H9 (cell line): ENCODE measurements at regions not wholly inside any gene's neighbourhood (a gene's known extent, or its start where the extent isn't known, plus 50 kb on each side); places are given as distances from the start of the nearest gene placed in this dataset.

Experiments used
- DNase-seq: peaks from one replicate; pipeline ENCODE4 v3.0.0-alpha.2; 2017
- H2AFZ ChIP-seq: one replicate; pipeline ENCODE4 v1.6.1; 2013; ENCODE audit warnings: mild to moderate bottlenecking, low read length, control low read depth, moderate library complexity
- H2AK5ac ChIP-seq: 2 replicates; pipeline ENCODE4 v1.6.1; 2013; ENCODE audit warnings: low read length, control low read depth, mixed read lengths; ENCODE audit not compliant: insufficient read length
- H2BK120ac ChIP-seq: one replicate; pipeline ENCODE4 v1.6.1; 2013; ENCODE audit warnings: low read depth, mild to moderate bottlenecking, low read length, control low read depth, inconsistent platforms; ENCODE audit not compliant: poor library complexity, severe bottlenecking
- H2BK12ac ChIP-seq: 2 replicates; pipeline ENCODE4 v1.6.1; 2013; ENCODE audit warnings: low read length, control low read depth, mixed read lengths, low read depth; ENCODE audit not compliant: insufficient read length
- H2BK15ac ChIP-seq: 2 replicates; pipeline ENCODE4 v1.6.1; 2013; ENCODE audit warnings: low read depth, low read length, control low read depth
- H2BK20ac ChIP-seq: one replicate; pipeline ENCODE4 v1.6.1; 2013; ENCODE audit warnings: low read depth, mild to moderate bottlenecking, low read length, control low read depth, inconsistent platforms; ENCODE audit not compliant: poor library complexity, severe bottlenecking
- H2BK5ac ChIP-seq: 2 replicates; pipeline ENCODE4 v1.6.1; 2013; ENCODE audit warnings: low read length, control low read depth, mixed read lengths; ENCODE audit not compliant: insufficient read length
- H3K14ac ChIP-seq: 2 replicates; pipeline ENCODE4 v1.6.1; 2013; ENCODE audit warnings: low read length, control low read depth; ENCODE audit not compliant: insufficient read depth
- H3K18ac ChIP-seq: 2 replicates; pipeline ENCODE4 v1.6.1; 2013; ENCODE audit warnings: low read depth, mild to moderate bottlenecking, mixed read lengths, low read length, control low read depth; ENCODE audit not compliant: insufficient read length
- H3K23ac ChIP-seq: 2 replicates; pipeline ENCODE4 v1.6.1; 2013; ENCODE audit warnings: low read length, control low read depth, mixed read lengths, low read depth; ENCODE audit not compliant: insufficient read length
- H3K23me2 ChIP-seq: 2 replicates; pipeline ENCODE4 v1.6.1; 2013; ENCODE audit warnings: low read depth, mild to moderate bottlenecking, mixed read lengths, low read length, control low read depth; ENCODE audit not compliant: insufficient read length, poor library complexity, severe bottlenecking
- H3K27ac ChIP-seq: 2 replicates; pipeline ENCODE4 v1.5.1; 2013; ENCODE audit warnings: low read length, control low read depth, mixed read lengths, low read depth; ENCODE audit not compliant: insufficient read length
- H3K27me3 ChIP-seq: 2 replicates; pipeline ENCODE4 v1.6.1; 2013; ENCODE audit warnings: low read length, control low read depth, inconsistent platforms; ENCODE audit not compliant: insufficient read depth
- H3K4ac ChIP-seq: 2 replicates; pipeline ENCODE4 v1.6.1; 2013; ENCODE audit warnings: low read depth, mild to moderate bottlenecking, control low read depth, inconsistent platforms, low read length, moderate library complexity
- H3K4me1 ChIP-seq: 2 replicates; pipeline ENCODE4 v1.6.1; 2013; ENCODE audit warnings: low read length, control low read depth, inconsistent platforms; ENCODE audit not compliant: insufficient read depth
- H3K4me2 ChIP-seq: 2 replicates; pipeline ENCODE4 v1.6.1; 2013; ENCODE audit warnings: low read length, control low read depth, mixed read lengths; ENCODE audit not compliant: insufficient read length, insufficient read depth
- H3K56ac ChIP-seq: 2 replicates; pipeline ENCODE4 v1.6.1; 2013; ENCODE audit warnings: low read depth, mild to moderate bottlenecking, mixed read lengths, low read length, control low read depth; ENCODE audit not compliant: insufficient read length
- H3K79me1 ChIP-seq: 2 replicates; pipeline ENCODE4 v1.6.1; 2013; ENCODE audit warnings: low read depth, mild to moderate bottlenecking, moderate library complexity, low read length, control low read depth, inconsistent platforms; ENCODE audit not compliant: insufficient read depth, poor library complexity, severe bottlenecking
- H3K79me2 ChIP-seq: 2 replicates; pipeline ENCODE4 v1.6.1; 2013; ENCODE audit warnings: low read length, control low read depth, inconsistent platforms; ENCODE audit not compliant: insufficient read depth
- H3K9ac ChIP-seq: 2 replicates; pipeline ENCODE4 v1.6.1; 2013; ENCODE audit warnings: low read length, control low read depth, mixed read lengths; ENCODE audit not compliant: insufficient read length; ENCODE audit errors: extremely low read depth
- H3K9me3 ChIP-seq: one replicate; pipeline ENCODE4 v1.6.1; 2013; ENCODE audit warnings: low read depth, low read length, inconsistent platforms; ENCODE audit not compliant: control insufficient read depth
- H3T11ph ChIP-seq: one replicate; pipeline ENCODE4 v1.6.1; 2013; ENCODE audit warnings: mild to moderate bottlenecking, low read length, control low read depth, inconsistent platforms
- H4K20me1 ChIP-seq: one replicate; pipeline ENCODE4 v1.6.1; 2013; ENCODE audit not compliant: control insufficient read depth, insufficient read length, insufficient read depth
- H4K5ac ChIP-seq: 2 replicates; pipeline ENCODE4 v1.6.1; 2013; ENCODE audit warnings: low read depth, mild to moderate bottlenecking, mixed read lengths, low read length, control low read depth; ENCODE audit not compliant: insufficient read length
- H4K8ac ChIP-seq: replicated peaks from 2 replicates; pipeline ENCODE4 v1.6.1; 2013; ENCODE audit warnings: low read length, control low read depth, mixed read lengths, low read depth; ENCODE audit not compliant: insufficient read length
- H4K91ac ChIP-seq: 2 replicates; pipeline ENCODE4 v1.6.1; 2013; ENCODE audit warnings: low read depth, mild to moderate bottlenecking, moderate library complexity, mixed read lengths, low read length, control low read depth; ENCODE audit not compliant: insufficient read length
- H3K27ac Mint-ChIP-seq, 3 experiments: 2 replicates in 2 of 3; 3 replicates in 1 of 3; pipeline ENCODE4 v1.8.0; 2020 to 2021; ENCODE audit warnings: mixed read lengths in 3 of 3, mild to moderate bottlenecking in 1 of 3, moderate library complexity in 1 of 3
- H3K27me3 Mint-ChIP-seq: 2 replicates; pipeline ENCODE4 v1.8.0; 2021; ENCODE audit warnings: low read depth, mild to moderate bottlenecking, moderate library complexity, mixed read lengths
- H3K36me3 Mint-ChIP-seq, 3 experiments: 2 replicates in 2 of 3; 3 replicates in 1 of 3; pipeline ENCODE4 v1.8.0; 2020 to 2021; ENCODE audit warnings: low read depth in 3 of 3, mixed read lengths in 3 of 3; ENCODE audit not compliant: insufficient read depth in 1 of 3
- H3K4me1 Mint-ChIP-seq, 2 experiments: 2 replicates each; pipeline ENCODE4 v1.8.0; 2020; ENCODE audit warnings: mixed read lengths in 2 of 2
- H3K4me3 Mint-ChIP-seq, 2 experiments: 2 replicates in 1 of 2; 3 replicates in 1 of 2; pipeline ENCODE4 v1.8.0; 2020 to 2021; ENCODE audit warnings: mild to moderate bottlenecking in 2 of 2, mixed read lengths in 2 of 2, moderate library complexity in 1 of 2
- H3K9me3 Mint-ChIP-seq, 2 experiments: 2 replicates in 1 of 2; 3 replicates in 1 of 2; pipeline ENCODE4 v1.8.0; 2020; ENCODE audit warnings: mild to moderate bottlenecking in 2 of 2, mixed read lengths in 2 of 2, moderate library complexity in 1 of 2
- WGBS: extraction: QIAGEN DNeasy Blood & Tissue Kit; methylation state at CpG from one replicate; pipeline ENCODE4 v1.1.7; 2013; ENCODE audit warnings: missing lambda C conversion rate, low lambda C conversion rate, mixed read lengths; ENCODE audit not compliant: insufficient read length; ENCODE audit errors: extremely low coverage; 5-methylcytosine and 5-hydroxymethylcytosine counted together
- TF ChIP-seq, protein P1 (sequence below): fragments of 200-600 bp; sonication (generic); conservative IDR thresholded peaks from 3 replicates; pipeline ENCODE4 v1.8.0; 2021; ENCODE audit warnings: antibody characterized with exemption, mild to moderate bottlenecking

DNA sequence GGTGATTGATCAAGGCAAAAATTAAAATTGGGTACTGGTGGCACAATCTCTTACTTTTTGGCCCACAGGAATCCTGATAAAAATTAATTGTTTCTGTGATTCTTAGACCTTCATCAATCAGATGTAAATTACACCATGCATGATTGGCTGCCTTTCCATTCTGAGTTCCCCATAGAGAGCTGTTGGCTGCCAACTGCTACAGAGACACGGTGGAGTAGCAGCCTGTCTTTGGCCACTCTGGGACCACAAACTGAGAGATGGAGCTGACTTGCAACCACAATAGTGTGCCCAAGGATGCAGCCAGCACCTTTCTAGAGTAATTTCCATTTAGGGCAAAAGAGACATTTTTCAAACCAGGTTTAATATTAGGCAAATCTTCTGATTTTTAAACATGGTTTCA, 274.3 kb upstream of the MMS22L start:
- Mint-ChIP-seq H3K4me1 (no peaks in the 10 kb centered on the region), H3K9me3 (no peaks in the 10 kb centered on the region), H3K4me3 (no peak overlapping the region), H3K27ac (no peak overlapping the region; a peak in 1 of 7 replicates), H3K27me3 (no peaks in the 10 kb centered on the region; the same call in 1 of the 2 replicates), H3K36me3 (no peaks in the 10 kb centered on the region)
- Histone ChIP-seq H3K9ac (no peak overlapping the region), H2BK12ac (no peak overlapping the region), H2BK20ac (no peak overlapping the region), H4K91ac (no peak overlapping the region), H3K9me3 (no peaks in the 10 kb centered on the region), H2AK5ac (no peak overlapping the region), H3K4ac (no peak overlapping the region), H3K4me2 (no peak overlapping the region), H3K4me1 (no peaks in the 10 kb centered on the region), H2BK120ac (no peak overlapping the region), H3T11ph (no peak overlapping the region), H3K23ac (no peak overlapping the region), H2BK15ac (no peak overlapping the region), H2BK5ac (no peak overlapping the region), H4K20me1 (no peaks in the 10 kb centered on the region), H3K79me1 (no peaks in the 10 kb centered on the region), H3K79me2 (no peaks in the 10 kb centered on the region), H3K18ac (no peak overlapping the region), H3K14ac (no peak overlapping the region), H2AFZ (no peak overlapping the region), H4K5ac (no peak overlapping the region), H4K8ac (no peak overlapping the region), H3K27ac (no peak overlapping the region), H3K56ac (no peak overlapping the region), H3K27me3 (no peaks in the 10 kb centered on the region), H3K23me2 (no peaks in the 10 kb centered on the region)
- DNase-seq = no peak
- TF ChIP-seq, protein P1, sequence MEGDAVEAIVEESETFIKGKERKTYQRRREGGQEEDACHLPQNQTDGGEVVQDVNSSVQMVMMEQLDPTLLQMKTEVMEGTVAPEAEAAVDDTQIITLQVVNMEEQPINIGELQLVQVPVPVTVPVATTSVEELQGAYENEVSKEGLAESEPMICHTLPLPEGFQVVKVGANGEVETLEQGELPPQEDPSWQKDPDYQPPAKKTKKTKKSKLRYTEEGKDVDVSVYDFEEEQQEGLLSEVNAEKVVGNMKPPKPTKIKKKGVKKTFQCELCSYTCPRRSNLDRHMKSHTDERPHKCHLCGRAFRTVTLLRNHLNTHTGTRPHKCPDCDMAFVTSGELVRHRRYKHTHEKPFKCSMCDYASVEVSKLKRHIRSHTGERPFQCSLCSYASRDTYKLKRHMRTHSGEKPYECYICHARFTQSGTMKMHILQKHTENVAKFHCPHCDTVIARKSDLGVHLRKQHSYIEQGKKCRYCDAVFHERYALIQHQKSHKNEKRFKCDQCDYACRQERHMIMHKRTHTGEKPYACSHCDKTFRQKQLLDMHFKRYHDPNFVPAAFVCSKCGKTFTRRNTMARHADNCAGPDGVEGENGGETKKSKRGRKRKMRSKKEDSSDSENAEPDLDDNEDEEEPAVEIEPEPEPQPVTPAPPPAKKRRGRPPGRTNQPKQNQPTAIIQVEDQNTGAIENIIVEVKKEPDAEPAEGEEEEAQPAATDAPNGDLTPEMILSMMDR = no peak
- no CpG with 5 or more reads among the region's 1 CpG for WGBS
